A549 (cell line): ENCODE measurements at regions not wholly inside any gene's neighbourhood (a gene's known extent, or its start where the extent isn't known, plus 50 kb on each side); places are given as distances from the start of the nearest gene placed in this dataset.

Source experiments
- CBX2 ChIP-seq: fragments of 200-600 bp; sonication (generic); IDR thresholded peaks from 2 replicates; pipeline ENCODE4 v1.6.1; 2016; ENCODE audit warnings: low read depth, mild to moderate bottlenecking, borderline replicate concordance
- CEBPB ChIP-seq, 2 experiments: fragments of >200 bp in 1 of 2; sonication (Bioruptor Twin) in 1 of 2; formaldehyde crosslinking in 1 of 2; IDR thresholded peaks; 2 replicates each; pipeline ENCODE4 v1.6.1; 2012 to 2016
- FOSL2 ChIP-seq, 2 experiments: fragments of 450-650 bp in 1 of 2; fragments of >200 bp in 1 of 2; sonication (Bioruptor Twin) in 1 of 2; formaldehyde crosslinking; IDR thresholded peaks; 2 replicates each; pipeline versions ENCODE4 v1.5.0 to v1.6.1; 2016 to 2020; ENCODE audit warnings: mild to moderate bottlenecking in 1 of 2, moderate library complexity in 1 of 2
- GATA3 ChIP-seq: IDR thresholded peaks from 2 replicates; pipeline ENCODE4 v1.6.1; 2012; ENCODE audit warnings: borderline replicate concordance
- HDAC2 ChIP-seq: fragments of 200-600 bp; sonication (generic); IDR thresholded peaks from 2 replicates; pipeline ENCODE4 v1.6.1; 2016
- JUNB ChIP-seq: fragments of >200 bp; sonication (Bioruptor Twin); formaldehyde crosslinking; IDR thresholded peaks from 2 replicates; pipeline ENCODE4 v1.6.1; 2016
- KDM1A ChIP-seq: fragments of 200-600 bp; sonication (generic); IDR thresholded peaks from 2 replicates; pipeline ENCODE4 v1.6.1; 2016; ENCODE audit warnings: low read depth, mild to moderate bottlenecking
- MYC ChIP-seq: IDR thresholded peaks from 2 replicates; pipeline ENCODE4 v1.6.1; 2012; ENCODE audit warnings: mild to moderate bottlenecking, inconsistent platforms, low read length, improper control_type of control experiment, borderline replicate concordance
- POLR2A ChIP-seq: IDR thresholded peaks from 2 replicates; pipeline ENCODE4 v1.6.1; 2012; ENCODE audit warnings: mild to moderate bottlenecking, low read length
- TF ChIP-seq, protein P1 (sequence below): IDR thresholded peaks from 2 replicates; pipeline ENCODE4 v1.6.1; 2012
- TF ChIP-seq, protein P2 (sequence below): fragments of >200 bp; sonication (Bioruptor Twin); formaldehyde crosslinking; IDR thresholded peaks from 3 replicates; pipeline ENCODE4 v1.5.1; 2016
- TF ChIP-seq, protein P3 (sequence below): fragments of 200-600 bp; sonication (generic); IDR thresholded peaks from 2 replicates; pipeline ENCODE4 v1.6.1; 2016; ENCODE audit warnings: antibody characterized with exemption, mild to moderate bottlenecking, moderate library complexity

DNA sequence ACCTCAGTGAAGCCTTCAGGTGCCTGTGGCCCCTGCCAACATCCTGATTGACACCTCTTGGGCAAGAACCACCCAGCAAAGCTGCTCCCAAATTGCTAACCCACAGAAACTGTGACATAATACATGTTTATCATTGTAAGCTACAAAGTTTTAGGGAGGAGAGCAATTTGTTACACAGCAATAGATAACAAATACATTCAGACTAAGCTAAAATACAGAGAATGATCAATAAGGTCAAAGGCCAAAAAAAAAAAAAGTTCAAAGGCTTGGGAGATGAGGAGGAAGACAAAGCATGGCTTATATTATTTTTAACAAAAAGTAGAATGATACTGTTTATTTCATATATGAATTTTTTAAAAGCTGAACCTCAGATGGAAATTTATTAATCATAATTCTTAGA lies 105.9 kb downstream of the ID4 start:
- TF ChIP-seq KDM1A (no peak), JUNB (no peak), FOSL2 (IDR thresholded peaks at IDR 0.05) (no peak), FOSL2 (CRISPR knock-in tag; IDR thresholded peaks at IDR 0.05) (no peak), MYC (no peak), CEBPB (IDR thresholded peaks at IDR 0.05) (no peak), CBX2 (no peak), POLR2A (no peak), HDAC2 (no peak), GATA3 (no peak)
- TF ChIP-seq, protein P1, sequence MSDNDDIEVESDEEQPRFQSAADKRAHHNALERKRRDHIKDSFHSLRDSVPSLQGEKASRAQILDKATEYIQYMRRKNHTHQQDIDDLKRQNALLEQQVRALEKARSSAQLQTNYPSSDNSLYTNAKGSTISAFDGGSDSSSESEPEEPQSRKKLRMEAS, result no peak
- TF ChIP-seq, protein P2, sequence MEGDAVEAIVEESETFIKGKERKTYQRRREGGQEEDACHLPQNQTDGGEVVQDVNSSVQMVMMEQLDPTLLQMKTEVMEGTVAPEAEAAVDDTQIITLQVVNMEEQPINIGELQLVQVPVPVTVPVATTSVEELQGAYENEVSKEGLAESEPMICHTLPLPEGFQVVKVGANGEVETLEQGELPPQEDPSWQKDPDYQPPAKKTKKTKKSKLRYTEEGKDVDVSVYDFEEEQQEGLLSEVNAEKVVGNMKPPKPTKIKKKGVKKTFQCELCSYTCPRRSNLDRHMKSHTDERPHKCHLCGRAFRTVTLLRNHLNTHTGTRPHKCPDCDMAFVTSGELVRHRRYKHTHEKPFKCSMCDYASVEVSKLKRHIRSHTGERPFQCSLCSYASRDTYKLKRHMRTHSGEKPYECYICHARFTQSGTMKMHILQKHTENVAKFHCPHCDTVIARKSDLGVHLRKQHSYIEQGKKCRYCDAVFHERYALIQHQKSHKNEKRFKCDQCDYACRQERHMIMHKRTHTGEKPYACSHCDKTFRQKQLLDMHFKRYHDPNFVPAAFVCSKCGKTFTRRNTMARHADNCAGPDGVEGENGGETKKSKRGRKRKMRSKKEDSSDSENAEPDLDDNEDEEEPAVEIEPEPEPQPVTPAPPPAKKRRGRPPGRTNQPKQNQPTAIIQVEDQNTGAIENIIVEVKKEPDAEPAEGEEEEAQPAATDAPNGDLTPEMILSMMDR, result no peak
- TF ChIP-seq, protein P3, sequence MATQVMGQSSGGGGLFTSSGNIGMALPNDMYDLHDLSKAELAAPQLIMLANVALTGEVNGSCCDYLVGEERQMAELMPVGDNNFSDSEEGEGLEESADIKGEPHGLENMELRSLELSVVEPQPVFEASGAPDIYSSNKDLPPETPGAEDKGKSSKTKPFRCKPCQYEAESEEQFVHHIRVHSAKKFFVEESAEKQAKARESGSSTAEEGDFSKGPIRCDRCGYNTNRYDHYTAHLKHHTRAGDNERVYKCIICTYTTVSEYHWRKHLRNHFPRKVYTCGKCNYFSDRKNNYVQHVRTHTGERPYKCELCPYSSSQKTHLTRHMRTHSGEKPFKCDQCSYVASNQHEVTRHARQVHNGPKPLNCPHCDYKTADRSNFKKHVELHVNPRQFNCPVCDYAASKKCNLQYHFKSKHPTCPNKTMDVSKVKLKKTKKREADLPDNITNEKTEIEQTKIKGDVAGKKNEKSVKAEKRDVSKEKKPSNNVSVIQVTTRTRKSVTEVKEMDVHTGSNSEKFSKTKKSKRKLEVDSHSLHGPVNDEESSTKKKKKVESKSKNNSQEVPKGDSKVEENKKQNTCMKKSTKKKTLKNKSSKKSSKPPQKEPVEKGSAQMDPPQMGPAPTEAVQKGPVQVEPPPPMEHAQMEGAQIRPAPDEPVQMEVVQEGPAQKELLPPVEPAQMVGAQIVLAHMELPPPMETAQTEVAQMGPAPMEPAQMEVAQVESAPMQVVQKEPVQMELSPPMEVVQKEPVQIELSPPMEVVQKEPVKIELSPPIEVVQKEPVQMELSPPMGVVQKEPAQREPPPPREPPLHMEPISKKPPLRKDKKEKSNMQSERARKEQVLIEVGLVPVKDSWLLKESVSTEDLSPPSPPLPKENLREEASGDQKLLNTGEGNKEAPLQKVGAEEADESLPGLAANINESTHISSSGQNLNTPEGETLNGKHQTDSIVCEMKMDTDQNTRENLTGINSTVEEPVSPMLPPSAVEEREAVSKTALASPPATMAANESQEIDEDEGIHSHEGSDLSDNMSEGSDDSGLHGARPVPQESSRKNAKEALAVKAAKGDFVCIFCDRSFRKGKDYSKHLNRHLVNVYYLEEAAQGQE, result no peak
